Ishikawa (cell line): ENCODE measurements at regions not wholly inside any gene's neighbourhood (a gene's known extent, or its start where the extent isn't known, plus 50 kb on each side); places are given as distances from the start of the nearest gene placed in this dataset.

ENCODE experiments used
- CEBPB ChIP-seq: IDR thresholded peaks from 2 replicates; pipeline ENCODE4 v1.6.1; 2012
- CREB1 ChIP-seq: IDR thresholded peaks from 2 replicates; pipeline ENCODE4 v1.6.1; 2012; ENCODE audit warnings: low read depth
- EP300 ChIP-seq: IDR thresholded peaks from 2 replicates; pipeline ENCODE4 v1.6.1; 2012; ENCODE audit warnings: borderline replicate concordance
- FOXM1 ChIP-seq: IDR thresholded peaks from 2 replicates; pipeline ENCODE4 v1.6.1; 2012; ENCODE audit warnings: low read depth, borderline replicate concordance
- TAF1 ChIP-seq: IDR thresholded peaks from 2 replicates; pipeline ENCODE4 v1.6.1; 2012; ENCODE audit warnings: low read depth, mild to moderate bottlenecking
- ZBTB7A ChIP-seq: IDR thresholded peaks from 2 replicates; pipeline ENCODE4 v1.6.1; 2012; ENCODE audit warnings: low read depth
- TF ChIP-seq, protein P1 (sequence below): IDR thresholded peaks from 2 replicates; pipeline ENCODE4 v1.6.1; 2012; ENCODE audit warnings: low read depth, mild to moderate bottlenecking

DNA sequence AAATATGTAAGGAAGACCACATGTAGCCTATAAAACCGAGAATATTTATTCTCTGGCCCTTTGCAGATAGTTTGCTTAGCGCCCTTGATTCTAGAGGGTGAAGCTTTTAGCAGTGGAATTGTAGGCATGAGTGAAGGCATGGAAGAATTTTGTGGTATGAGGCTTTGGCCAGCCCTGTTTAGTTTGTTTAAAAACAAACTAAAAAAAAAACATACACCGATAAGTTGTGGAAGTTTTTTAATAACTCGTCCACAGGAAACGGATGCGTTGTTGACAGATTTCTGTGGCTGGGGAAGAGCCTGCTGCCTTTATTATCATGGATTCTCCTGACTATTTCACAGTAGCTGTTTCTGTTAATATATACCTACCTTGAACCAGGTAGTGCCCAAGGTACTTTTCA is 194.7 kb upstream of the LNX1 start:
- TF ChIP-seq CREB1 (no peak), FOXM1 (no peak), ZBTB7A (no peak), TAF1 (no peak), CEBPB (no peak), EP300 (no peak)
- TF ChIP-seq, protein P1, sequence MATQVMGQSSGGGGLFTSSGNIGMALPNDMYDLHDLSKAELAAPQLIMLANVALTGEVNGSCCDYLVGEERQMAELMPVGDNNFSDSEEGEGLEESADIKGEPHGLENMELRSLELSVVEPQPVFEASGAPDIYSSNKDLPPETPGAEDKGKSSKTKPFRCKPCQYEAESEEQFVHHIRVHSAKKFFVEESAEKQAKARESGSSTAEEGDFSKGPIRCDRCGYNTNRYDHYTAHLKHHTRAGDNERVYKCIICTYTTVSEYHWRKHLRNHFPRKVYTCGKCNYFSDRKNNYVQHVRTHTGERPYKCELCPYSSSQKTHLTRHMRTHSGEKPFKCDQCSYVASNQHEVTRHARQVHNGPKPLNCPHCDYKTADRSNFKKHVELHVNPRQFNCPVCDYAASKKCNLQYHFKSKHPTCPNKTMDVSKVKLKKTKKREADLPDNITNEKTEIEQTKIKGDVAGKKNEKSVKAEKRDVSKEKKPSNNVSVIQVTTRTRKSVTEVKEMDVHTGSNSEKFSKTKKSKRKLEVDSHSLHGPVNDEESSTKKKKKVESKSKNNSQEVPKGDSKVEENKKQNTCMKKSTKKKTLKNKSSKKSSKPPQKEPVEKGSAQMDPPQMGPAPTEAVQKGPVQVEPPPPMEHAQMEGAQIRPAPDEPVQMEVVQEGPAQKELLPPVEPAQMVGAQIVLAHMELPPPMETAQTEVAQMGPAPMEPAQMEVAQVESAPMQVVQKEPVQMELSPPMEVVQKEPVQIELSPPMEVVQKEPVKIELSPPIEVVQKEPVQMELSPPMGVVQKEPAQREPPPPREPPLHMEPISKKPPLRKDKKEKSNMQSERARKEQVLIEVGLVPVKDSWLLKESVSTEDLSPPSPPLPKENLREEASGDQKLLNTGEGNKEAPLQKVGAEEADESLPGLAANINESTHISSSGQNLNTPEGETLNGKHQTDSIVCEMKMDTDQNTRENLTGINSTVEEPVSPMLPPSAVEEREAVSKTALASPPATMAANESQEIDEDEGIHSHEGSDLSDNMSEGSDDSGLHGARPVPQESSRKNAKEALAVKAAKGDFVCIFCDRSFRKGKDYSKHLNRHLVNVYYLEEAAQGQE, result no peak
